HFFc6 (cell line): ENCODE measurements at regions not wholly inside any gene's neighbourhood (a gene's known extent, or its start where the extent isn't known, plus 50 kb on each side); places are given as distances from the start of the nearest gene placed in this dataset.

Source experiments
- DNase-seq: peaks from one replicate; pipeline ENCODE4 v3.0.0-alpha.2; 2018
- H3K27ac Mint-ChIP-seq: 2 replicates; pipeline ENCODE4 v1.8.0; 2020; ENCODE audit warnings: mild to moderate bottlenecking, mixed read lengths
- H3K27me3 Mint-ChIP-seq: 2 replicates; pipeline ENCODE4 v1.8.0; 2021; ENCODE audit warnings: mild to moderate bottlenecking, moderate library complexity, mixed read lengths; ENCODE audit not compliant: insufficient read depth
- H3K36me3 Mint-ChIP-seq: 2 replicates; pipeline ENCODE4 v1.8.0; 2021; ENCODE audit warnings: low read depth, mixed read lengths
- H3K4me1 Mint-ChIP-seq: 2 replicates; pipeline ENCODE4 v1.8.0; 2020; ENCODE audit warnings: low read depth, mixed read lengths
- H3K4me3 Mint-ChIP-seq: 2 replicates; pipeline ENCODE4 v1.8.0; 2020; ENCODE audit warnings: mild to moderate bottlenecking, moderate library complexity, mixed read lengths
- H3K9me3 Mint-ChIP-seq: 2 replicates; pipeline ENCODE4 v1.8.0; 2020; ENCODE audit warnings: mild to moderate bottlenecking, mixed read lengths
- TF ChIP-seq, protein P1 (sequence below): fragments of 200-600 bp; sonication (generic); IDR thresholded peaks from 2 replicates; pipeline ENCODE4 v1.5.0; 2021; ENCODE audit warnings: antibody characterized with exemption, mild to moderate bottlenecking

GRCh38 chr10:57905861-57906260 is 361.8 kb downstream of the IPMK start:
- H3K4me1 Mint-ChIP-seq = peaks cover 7% of the 10 kb centered on the region; the same call in 1 of the 2 replicates
- no peaks in the 10 kb centered on the region for H3K9me3 Mint-ChIP-seq
- H3K4me3 Mint-ChIP-seq = peak overlapping the region; percentile 2; the same call in 1 of the 2 replicates
- no peak overlapping the region for H3K27ac Mint-ChIP-seq
- no peak for DNase-seq
- no peaks in the 10 kb centered on the region for H3K36me3 Mint-ChIP-seq
- 0 out of 2 replicates have a peak, but pooled peaks cover 3% of the 10 kb centered on the region for H3K27me3 Mint-ChIP-seq
- TF ChIP-seq, protein P1, sequence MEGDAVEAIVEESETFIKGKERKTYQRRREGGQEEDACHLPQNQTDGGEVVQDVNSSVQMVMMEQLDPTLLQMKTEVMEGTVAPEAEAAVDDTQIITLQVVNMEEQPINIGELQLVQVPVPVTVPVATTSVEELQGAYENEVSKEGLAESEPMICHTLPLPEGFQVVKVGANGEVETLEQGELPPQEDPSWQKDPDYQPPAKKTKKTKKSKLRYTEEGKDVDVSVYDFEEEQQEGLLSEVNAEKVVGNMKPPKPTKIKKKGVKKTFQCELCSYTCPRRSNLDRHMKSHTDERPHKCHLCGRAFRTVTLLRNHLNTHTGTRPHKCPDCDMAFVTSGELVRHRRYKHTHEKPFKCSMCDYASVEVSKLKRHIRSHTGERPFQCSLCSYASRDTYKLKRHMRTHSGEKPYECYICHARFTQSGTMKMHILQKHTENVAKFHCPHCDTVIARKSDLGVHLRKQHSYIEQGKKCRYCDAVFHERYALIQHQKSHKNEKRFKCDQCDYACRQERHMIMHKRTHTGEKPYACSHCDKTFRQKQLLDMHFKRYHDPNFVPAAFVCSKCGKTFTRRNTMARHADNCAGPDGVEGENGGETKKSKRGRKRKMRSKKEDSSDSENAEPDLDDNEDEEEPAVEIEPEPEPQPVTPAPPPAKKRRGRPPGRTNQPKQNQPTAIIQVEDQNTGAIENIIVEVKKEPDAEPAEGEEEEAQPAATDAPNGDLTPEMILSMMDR = no peak

DNA sequence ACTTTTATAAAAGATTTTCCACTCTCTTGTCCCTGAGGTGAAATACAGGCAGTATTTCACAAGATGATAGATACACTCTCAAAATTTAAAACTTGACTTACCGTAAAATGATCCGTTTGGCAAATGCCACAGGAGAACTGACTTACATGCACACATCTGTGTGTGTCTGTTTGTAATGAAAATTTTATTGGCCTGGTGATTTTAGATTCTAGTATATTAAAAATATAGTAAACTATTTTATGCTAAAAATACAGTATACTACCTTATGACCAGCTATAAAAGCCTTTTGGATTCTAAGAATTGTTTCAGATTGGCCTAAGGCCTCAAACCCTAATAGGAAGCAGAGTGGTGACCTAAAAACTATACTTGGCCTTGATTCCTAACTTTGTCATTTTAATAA is 362.7 kb downstream of the IPMK start:
- DNase-seq = no peak
- H3K36me3 Mint-ChIP-seq = no peaks in the 10 kb centered on the region
- no peaks in the 10 kb centered on the region for H3K9me3 Mint-ChIP-seq
- TF ChIP-seq, protein P1 = no peak
- H3K27me3 Mint-ChIP-seq = 0 out of 2 replicates have a peak, but pooled peaks cover 3% of the 10 kb centered on the region
- no peak overlapping the region for H3K4me3 Mint-ChIP-seq
- H3K4me1 Mint-ChIP-seq = peaks cover 7% of the 10 kb centered on the region; the same call in 1 of the 2 replicates
- no peak overlapping the region for H3K27ac Mint-ChIP-seq

- TF ChIP-seq, protein P1 = no peak
- Mint-ChIP-seq H3K36me3 (no peaks in the 10 kb centered on the region), H3K4me1 (no peaks in the 10 kb centered on the region; the same call in 1 of the 2 replicates), H3K4me3 (no peak overlapping the region), H3K27ac (no peak overlapping the region), H3K9me3 (no peaks in the 10 kb centered on the region), H3K27me3 (peaks cover under 1% of the 10 kb centered on the region; the same call in 1 of the 2 replicates)
- DNase-seq = no peak
These were observed 369.5 kb downstream of the IPMK start for GRCh38 chr10:57898231-57898630.

GRCh38 chr10:57897611-57898010 is 370.1 kb downstream of the IPMK start:
- TF ChIP-seq, protein P1 = no peak
- Mint-ChIP-seq H3K4me3 (no peak overlapping the region), H3K9me3 (no peaks in the 10 kb centered on the region), H3K4me1 (no peaks in the 10 kb centered on the region; the same call in 1 of the 2 replicates), H3K27ac (no peak overlapping the region), H3K36me3 (no peaks in the 10 kb centered on the region), H3K27me3 (no peaks in the 10 kb centered on the region; the same call in 1 of the 2 replicates)
- DNase-seq = no peak

DNA sequence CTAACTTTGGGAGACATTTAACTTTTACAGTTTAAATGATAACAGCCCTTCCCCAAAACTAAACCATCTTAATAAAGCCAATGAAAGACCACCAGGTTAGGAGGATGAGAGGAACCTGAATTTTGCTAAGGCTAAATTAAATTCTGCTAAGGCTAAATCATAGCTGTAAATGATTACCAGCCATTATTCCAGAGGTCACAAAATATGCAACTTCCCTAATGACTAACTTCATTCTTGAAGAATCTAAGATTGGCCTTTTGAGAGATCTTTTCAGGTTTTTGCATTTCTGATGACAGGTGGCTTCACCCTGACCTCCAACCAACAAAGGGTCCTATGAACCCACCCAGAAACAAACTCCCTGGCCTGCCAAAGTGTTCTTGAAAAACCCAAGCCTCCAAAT is 373.3 kb downstream of the IPMK start:
- TF ChIP-seq, protein P1 = no peak
- Mint-ChIP-seq H3K9me3 (no peaks in the 10 kb centered on the region), H3K4me3 (no peak overlapping the region), H3K27me3 (no peaks in the 10 kb centered on the region; the same call in 1 of the 2 replicates), H3K4me1 (no peaks in the 10 kb centered on the region; the same call in 1 of the 2 replicates), H3K36me3 (no peaks in the 10 kb centered on the region), H3K27ac (no peak overlapping the region)
- DNase-seq = no peak
